Kasumi-1 (cell line): ENCODE measurements at regions not wholly inside any gene's neighbourhood (a gene's known extent, or its start where the extent isn't known, plus 50 kb on each side); places are given as distances from the start of the nearest gene placed in this dataset.

ENCODE experiments used
- DNase-seq, 2 experiments: peaks; one replicate each; lab custom pipeline; 2025; lab: John Stamatoyannopoulos, UW

DNA sequence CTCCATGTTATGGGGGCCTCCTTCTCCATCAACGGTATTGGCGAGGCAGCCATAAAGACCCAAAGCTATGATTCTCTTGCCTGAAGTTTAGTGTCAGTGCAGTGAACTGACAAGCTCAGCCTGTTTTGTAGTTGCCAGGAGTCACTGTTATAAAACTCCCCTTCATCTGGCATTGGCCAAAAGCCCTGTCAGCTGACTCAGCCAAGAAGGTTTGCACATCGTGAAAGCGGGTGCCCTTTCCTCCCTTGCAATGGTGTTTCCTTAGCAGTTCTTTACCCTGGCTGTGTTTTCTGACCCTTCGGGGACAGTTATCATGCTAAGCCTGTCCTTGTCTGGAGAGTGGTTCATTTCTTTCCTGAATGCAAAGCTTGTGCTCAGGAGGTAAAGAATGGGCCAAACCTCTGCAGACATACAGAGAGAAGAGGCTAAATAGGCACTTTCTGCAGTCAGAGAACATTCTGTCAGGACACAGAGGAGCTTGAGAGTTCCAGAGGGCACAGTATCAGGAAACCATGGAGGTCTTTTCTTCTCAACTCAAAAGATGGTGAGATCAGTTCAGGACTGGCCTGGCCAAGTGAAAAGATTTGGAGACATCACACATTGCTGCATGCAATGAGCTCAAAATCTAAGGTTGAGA, 414.2 kb downstream of the ZNF521 start:
- DNase-seq, result no peak

DNA sequence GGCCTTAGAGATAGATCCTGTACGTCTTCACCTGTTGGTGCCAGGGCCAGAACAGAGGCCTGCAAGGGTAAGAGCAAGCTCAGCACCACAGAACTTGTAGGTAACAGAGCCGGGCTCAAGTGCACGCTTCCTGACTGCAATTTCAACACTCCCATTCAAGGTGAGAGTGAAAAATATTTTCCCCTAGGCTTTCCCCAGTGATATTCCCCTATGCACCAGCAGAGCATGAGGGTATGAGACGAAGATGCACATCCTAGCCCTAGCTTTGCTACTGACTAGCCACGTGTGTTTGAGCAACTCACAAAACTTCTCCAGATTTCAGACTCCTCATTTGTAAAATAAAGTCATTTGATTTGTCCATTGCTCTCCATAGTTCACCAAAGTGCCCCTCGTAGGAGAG, 411.6 kb downstream of the ZNF521 start:
- no peak for DNase-seq

DNA sequence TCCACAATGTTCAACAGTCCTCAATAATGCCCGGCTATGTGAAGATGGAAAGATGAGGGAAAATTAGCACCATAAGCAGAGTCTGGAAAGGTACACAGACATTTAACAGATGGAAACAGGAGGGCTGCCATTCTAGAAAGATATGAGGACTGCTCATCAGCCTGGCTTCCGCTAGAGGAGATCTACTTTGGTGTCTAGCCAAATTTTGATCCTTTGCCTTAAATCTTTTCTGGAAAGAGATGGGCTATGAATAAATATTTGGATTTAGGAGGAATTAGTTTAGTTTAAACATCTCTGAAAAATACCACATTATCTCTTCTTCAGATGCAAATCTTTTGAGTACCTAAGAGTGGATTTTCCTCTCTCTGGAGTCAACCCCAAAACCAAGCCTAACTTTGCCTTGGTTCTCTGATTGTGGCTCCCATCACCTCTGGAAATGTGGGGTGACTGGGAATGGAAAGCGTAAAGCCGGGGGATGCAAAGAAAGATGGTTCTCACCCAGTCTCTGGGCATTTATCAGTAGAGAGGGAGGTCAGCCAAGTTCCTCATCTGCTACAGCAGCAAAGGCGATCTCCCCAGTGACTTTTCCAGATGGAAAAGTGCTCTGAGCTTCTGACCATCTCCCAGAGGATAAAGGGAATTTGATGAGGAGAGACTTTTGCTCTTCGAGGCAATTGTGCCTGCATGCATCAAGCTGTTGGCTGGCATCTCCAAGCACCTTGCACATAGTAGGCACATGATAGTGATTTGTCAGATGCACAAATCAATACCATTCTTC, 410.6 kb downstream of the ZNF521 start:
- DNase-seq, result no peak

DNA sequence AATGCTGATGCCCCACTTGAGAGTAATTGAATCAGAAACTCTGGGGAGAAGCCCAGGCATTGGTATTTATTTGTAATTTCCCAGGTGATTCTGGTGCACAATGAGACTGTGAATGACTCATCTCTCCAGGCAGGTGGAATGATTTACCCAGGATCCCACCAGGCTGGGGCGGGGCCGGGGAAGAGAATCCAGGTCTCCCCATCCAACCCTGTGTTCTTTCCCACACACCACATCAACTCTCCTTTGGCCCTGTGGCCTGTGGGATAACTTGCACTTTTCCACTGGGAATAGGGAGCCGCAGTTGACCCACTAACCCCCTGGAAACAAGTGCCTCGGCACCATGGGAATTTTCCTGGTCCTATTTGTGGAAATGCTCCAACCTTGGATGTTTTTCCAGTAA, 409.8 kb downstream of the ZNF521 start:
- DNase-seq, result no peak

DNA sequence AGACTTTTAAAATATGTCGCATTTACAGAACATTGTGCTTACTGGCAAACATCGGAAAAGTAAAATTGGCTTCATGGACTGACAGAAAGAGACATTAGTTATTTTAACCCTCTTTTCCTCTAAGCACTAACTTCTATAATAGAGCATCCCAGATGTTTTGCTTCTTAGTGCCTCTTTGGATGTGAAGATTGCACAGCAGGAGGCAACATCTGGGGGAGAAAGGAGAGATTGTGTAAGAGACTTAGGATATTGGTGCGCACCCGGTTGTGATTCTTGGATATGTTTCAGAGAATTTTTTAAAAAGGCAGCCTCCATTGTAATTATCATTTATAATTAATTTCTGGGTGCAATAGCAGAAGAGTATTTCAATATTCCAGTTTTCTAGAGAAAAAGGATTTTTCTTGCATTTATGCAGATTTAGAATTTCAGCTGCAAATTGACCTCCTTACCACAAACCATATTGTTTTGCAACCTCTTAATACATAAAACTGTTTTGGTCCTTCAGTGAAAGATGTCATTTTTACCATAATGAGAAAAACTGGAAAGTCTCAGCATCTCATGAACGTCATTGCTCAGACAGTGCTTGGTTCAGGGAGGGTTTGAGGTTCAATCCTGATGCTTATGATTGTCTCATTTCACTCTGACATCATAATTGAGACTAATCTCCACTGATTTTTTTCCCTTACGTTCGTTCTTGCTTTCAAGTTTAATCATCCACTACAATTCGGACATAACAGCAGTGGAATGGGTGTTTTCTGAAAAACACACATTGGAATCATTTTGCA, 404.3 kb downstream of the ZNF521 start:
- no peak for DNase-seq

DNA sequence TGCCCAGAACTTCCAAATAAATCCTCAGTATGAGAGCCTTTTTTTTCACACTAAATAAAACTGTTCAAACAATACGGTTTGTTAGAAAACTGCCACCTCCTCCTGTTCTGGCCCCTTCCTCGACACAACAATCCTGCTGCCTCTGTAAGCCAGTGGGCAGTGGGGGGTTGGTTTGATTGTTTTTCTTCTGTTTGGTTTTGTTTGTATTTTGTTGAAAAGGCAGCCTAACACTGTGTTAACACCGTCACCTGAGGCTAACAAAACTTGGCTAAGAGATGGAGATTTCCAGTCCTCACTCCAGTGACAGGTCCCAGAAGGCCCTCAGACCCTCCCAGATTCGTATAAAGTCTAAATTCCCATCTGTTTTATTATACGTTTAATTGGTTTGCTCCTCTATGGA, 402.1 kb downstream of the ZNF521 start:
- DNase-seq, result no peak

DNA sequence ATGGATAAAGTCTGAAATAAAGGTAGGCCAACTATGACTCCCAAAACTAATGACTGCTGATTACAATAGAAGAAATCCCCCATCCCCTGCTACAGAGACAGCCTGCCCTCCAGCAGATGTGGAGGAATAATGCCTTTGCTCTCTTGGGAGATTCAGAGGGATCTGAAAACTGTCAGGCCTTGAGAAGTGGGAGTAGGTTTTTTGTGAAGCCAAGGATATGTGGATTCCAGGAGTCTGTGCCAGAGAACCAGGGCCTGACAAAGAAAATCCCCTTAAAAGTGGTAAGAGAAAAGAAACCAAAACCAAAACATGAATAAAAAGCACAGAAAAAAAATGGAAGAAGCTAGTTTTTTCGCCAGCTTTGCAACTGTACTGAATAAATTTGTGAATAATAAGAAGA, 397.6 kb downstream of the ZNF521 start:
- DNase-seq, result no peak

DNA sequence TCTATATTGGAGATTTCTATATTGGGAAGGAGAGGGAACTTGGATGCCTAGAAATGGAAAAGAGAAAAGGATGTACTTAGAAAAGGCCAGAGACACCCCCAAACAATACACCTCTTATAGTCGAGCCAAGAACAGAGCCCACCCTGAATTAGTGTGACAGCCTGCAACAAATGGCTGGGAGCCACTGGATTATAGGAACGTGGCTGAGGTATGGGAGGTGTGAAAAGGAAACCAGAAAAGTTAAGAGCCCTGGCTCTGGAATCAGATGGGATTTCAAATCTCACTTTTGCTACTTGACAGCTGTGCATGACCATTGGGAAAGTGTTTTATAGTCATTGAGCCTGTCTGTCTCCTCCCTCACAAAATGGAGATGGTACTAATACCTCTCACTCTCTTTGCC, 394.0 kb downstream of the ZNF521 start:
- no peak for DNase-seq

DNA sequence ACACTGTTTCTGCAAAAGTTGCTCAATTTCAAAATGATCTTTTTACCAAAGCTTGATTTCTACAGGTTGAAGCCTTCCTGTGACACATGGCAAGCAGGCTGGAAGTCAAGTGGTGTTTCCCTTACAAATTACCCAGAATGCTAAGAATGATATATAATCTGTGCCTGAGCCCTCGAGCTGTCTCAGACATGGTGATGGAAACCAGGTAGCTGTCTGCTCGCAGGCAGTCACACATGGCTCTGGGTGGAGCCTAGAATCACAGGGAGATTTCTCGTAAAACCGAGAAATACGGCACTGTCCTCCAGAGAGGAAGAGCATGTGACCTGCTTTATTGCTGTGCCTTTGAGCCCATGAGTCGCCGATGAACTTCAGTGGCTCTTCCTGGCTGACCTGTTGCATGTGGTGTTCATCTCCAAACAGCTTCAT, 392.9 kb downstream of the ZNF521 start:
- DNase-seq, result no peak

DNA sequence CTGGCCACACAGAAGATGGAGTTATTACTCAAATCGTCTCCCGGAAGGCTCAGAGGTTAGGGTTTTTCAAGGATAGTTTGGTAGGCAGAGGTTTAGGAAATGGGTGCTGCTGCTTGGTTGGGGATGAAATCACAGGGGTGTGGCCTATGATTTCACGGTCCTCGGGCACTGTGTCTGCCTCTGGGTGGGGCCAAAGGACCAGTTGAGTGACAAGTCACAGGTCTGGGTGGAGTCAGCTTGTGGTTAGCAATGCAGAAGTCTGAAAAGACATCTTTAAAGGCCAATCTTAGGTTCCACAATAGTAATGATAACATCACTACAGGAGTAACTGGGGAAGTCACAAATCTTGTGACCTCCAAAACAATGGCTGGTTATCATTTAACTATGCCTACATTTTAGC, 387.8 kb downstream of the ZNF521 start:
- no peak for DNase-seq

DNA sequence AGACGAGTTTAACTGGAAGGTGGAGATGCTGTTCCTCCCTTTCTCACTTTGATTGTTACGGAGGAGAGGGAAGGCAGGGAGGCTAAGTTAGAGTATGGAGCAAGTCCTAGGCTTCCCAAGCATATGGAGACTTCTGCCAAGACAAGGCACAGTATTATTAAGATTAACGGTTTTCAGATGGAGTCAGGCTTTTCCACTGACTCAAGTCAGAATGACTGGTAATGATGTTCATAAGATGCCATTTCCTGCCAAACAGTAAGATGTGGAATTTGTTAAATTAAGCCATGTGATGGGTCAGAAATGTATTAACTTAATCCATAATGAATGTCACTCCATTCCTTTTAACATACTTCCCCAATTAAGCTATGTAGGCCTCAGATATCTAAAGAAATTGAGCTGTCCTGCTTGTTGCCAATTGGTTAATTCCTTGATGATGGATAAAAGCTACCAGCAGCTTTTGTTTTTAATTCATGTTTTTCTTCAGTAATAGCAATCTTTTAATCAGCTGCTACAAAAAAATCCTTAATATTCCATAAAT, 383.7 kb downstream of the ZNF521 start:
- no peak for DNase-seq

DNA sequence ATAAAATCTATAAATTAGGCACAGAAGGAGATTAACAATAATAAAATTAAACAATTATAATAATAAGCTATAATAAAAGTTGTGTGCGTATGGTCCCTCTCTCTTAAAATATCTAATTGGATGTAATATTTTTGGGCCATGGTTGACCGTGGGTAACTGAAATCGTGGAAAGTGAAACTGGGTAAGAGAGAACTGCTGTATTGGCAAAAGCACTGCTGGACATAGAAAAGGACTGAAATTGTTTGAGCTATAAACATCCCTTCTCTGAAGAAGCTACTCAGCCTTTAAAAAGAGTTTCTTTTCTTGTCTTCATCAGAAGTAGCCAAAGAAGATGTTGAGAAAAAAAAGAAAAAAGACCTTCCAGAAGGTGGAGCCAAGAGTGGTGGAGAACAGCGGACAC, 379.4 kb downstream of the ZNF521 start:
- no peak for DNase-seq

DNA sequence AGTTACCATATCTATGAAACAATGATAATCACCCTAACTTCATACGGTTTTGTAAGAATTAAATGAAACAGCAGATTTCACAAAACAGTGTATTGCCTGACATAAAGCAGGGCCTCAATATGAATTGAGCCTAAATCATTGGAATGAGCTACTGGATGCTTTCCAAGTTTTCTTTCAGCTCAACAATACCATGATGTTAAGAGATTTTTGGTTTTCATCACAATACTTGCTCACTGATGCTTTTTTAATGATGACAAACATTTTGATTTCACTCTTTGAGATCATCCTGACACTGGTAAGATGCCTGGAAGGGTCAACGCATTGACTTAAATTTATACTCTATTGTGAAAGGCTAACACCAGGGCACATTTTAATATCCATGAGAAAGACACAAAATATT, 377.5 kb downstream of the ZNF521 start:
- DNase-seq, result no peak

DNA sequence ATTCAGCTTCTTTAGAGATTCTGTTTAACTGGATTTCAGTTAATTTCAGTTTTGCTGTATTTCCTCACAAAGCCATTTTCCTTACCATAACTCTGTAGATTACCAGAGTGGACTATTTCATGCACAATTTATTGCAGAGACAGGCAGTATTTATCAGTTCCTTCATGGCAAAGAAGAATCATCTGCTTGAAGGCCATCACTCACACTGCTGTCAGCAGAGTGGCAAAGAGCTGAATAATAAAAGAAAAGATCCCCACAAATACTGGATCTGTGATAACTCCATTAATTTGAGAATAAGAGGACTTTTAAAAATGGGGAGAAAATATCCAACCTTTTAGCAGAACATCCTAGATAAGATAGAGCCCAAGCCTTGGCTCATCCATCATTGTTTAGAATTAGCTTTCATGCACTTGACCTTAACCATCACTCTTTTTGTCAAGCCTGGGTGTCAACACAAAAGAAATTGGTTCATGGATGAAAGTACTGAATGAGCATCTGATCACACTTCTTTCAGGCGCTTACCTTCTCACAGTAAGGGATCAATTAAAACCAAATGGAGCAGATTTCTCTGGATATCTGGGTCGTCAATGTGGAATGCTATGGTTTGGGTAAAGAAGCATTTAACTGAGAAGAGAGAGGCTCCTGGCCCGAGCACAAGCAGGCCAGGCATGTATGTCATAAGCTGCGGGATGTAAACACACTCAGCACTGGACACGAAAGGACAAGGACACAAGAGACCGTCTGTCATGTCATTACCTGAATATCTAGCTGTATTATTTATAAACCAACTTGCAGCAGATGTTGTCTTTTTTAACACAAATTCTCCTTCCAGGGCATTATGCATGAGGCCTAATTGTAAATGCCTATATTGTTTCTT, 376.2 kb downstream of the ZNF521 start:
- DNase-seq, result no peak

DNA sequence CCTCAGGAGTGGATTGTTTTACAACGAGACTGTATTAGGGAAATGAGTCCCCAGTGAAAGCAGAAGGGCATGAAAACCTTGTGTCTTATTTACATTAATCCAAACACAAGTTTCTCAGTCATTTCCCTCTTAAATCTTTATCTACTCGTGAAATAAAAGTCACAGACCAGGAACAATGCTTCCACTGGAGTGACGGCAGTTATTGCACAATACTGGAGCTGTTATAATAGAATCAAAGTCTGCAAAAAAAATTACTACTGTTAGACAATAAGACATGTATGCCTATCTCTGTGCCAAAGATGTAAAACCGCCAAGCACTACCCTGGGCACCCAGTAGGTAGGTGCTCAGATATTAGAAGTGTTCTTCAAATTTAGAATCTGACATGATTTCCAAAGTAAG, 375.5 kb downstream of the ZNF521 start:
- no peak for DNase-seq

DNA sequence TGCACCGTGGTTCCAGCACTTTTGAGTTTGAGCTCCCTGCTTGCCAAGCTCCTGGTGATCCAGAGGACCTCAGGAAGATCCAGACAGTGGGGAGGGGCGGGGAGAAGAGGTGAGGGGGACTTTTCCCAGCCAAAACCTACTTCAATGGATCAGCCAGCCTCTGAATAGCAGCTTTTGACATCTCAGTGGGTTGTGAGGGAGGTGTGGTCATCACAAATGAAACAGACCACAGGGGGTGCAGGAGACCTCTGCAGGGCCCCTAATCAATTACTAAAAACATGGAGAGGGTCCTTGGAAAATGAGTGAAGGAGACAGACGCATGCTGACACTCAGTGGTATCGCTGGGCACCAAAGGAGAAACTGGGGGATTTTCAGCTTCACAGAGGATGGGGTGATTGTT, 372.7 kb downstream of the ZNF521 start:
- no peak for DNase-seq

DNA sequence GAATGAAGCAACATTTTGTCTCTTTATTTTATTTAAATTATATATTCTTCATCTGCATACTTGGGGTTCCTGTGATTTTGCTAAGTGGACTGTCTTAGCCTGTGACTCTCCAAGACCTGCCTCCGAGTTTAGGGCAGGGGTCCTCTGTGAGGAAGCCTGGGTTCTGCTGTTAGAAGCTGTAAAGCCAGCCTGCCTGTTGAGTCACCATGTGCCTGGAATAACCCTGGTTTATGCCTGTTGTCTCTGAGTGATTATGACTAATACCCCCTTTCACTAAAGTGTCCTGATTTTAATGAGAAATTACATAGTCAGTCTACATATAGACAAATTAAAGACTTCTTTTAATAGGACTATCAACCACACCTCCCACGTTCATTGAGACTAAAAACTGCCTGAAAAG, 369.1 kb downstream of the ZNF521 start:
- DNase-seq, result no peak

DNA sequence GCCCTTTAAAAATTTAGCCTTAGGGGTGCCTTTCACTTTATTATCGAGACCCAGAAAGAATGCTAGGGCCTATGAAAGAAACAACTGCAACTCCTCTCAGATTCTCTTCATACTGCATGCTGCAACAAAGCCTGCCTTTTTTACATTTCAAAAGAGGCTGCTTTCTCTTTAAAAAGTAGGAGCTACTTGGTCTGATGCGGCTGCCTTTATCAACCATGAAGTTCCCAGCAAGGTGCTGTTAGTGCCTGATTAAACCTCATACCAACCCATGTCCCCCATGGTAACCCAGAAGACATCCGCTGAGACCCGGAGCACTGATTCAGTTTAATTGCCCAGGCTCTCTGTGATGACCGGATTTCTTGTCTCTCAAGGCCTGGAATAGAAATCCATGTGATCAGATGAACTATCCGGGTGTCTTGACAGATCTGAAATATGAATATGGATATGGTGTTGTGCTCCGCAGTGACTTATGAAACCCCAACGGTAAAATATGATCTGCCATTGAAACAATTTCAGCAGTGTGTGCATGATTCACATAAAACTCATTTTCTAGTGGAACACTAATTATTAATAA, 368.3 kb downstream of the ZNF521 start:
- DNase-seq, result no peak

DNA sequence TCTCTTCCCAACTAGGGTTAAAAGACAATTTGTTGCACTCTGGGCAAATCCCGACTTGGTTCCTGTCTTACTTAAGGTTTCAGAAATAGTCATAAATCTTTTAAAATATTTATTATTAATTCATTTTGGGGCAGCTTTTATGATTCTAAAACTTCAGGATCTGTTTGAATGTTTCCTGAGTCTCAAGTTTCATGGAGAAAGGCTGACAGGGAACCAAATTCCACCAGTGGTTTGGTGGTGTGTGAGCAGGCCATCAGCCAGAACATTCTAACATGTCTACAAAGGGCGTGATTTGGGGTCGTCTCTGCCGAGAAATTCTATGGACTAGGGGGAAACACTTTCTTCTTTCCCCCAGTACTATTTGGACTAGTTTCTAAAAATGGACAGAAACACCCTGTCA, 366.4 kb downstream of the ZNF521 start:
- DNase-seq, result no peak

DNA sequence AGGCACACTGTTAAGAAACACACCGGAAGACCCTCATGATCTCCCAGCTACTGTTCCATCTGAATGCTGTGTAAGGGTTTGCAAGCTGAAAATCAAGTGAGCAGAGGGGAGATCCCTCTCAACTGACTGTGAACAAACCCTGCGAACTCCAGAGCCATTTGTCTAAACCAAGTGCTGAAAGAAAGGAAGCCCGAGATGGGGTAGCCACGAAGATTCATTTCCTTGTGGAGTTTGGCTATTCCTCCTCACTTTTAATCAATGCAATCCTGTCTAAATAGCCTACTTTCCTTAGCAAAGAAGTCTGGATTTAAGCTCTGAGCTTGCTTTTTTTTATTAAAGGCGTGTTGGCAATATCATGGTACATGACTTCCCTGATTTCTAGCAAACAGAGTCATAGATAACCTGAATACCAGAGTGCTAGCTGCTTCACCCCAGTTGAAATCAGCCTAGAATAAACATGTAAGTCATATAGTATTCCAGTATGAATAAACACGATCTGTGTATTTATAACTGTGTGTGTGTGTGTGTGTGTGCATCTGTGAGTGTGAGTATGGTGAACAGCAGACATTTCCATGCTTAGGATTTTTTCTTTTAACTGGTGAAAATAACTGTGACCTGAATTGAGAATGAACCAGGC, 365.2 kb downstream of the ZNF521 start:
- DNase-seq, result no peak
